AG04450 (cell line): ENCODE measurements at regions not wholly inside any gene's neighbourhood (a gene's known extent, or its start where the extent isn't known, plus 50 kb on each side); places are given as distances from the start of the nearest gene placed in this dataset.

Experiments
- CTCF ChIA-PET: fragments of 300-600, 350-600 bp; formaldehyde crosslinking; extraction: SDS; loops from one replicate; lab custom pipeline; 2022; ENCODE audit warnings: antibody characterized with exemption, inconsistent platforms; lab: Charles Lee
- POLR2A ChIA-PET: fragments of 350-600 bp; formaldehyde crosslinking; extraction: SDS; loops from one replicate; lab custom pipeline; 2021; ENCODE audit warnings: antibody characterized with exemption, inconsistent platforms; lab: Yijun Ruan, JAX
- DNase-seq: peaks from one replicate; pipeline ENCODE4 v3.0.0-alpha.2; 2011; ENCODE audit warnings: low read depth, low spot score
- H3K27ac ChIP-seq: one replicate; pipeline ENCODE4 v1.5.1; 2012; ENCODE audit warnings: low read depth, low read length, control low read depth
- H3K27me3 ChIP-seq: one replicate; pipeline ENCODE4 v1.6.0; 2012; ENCODE audit warnings: low read length; ENCODE audit not compliant: control insufficient read depth, insufficient read depth
- H3K4me3 ChIP-seq: 2 replicates; pipeline ENCODE4 v1.5.1; 2011; ENCODE audit warnings: mild to moderate bottlenecking, low read depth, low read length, control low read depth
- H3K9me3 ChIP-seq: 2 replicates; pipeline ENCODE4 v1.5.1; 2012; ENCODE audit warnings: low read length; ENCODE audit not compliant: control insufficient read depth, insufficient read depth
- TF ChIP-seq, protein P1 (sequence below): IDR thresholded peaks from 2 replicates; pipeline ENCODE4 v1.5.1; 2011; ENCODE audit warnings: low read depth, low read length, control low read depth, inconsistent platforms

DNA sequence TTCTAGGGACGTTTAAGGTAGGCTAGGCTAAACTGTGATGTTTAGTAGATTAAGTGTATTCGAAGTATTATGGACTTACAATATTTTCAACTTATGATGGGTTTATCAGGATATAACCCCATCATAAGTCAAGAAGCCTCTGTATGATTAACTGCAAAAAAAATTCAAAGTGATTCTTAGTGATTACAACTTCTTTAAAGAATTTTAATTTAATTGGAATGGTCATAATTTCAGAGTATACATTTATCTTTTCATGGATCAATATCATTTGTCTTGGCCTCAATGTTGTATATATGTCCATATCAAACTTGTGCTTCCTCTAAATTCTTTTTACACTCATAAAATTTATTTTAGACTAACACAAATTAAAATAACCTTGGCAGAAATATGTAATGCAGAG is 183.3 kb upstream of the LRP1B start:
- CTCF ChIA-PET = no interaction called here

DNA sequence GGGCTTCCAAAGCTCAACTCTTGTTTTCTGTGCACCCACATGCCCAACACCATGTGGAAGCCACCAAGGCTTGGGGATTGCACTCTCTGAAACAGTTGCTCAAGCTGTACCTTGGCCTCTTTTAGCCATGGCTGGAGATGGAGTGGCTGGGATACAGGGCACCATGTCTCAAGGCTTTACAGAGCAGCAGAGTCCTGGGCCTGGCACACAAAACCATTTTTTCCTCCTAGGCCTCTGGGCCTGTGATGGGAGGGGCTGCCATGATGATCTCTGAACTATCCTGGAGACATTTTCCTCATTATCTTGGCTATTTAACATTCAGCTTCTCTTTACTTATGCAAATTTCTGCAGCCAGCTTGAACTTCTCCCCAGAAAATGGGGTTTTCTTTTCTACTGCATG is 179.7 kb upstream of the LRP1B start:
- ChIA-PET CTCF (no interaction called here), POLR2A (no interaction called here)
- Histone ChIP-seq H3K9me3 (peaks cover 7% of the 10 kb centered on the region; the same call in 1 of the 2 replicates), H3K27ac (no peak overlapping the region), H3K27me3 (no peaks in the 10 kb centered on the region), H3K4me3 (no peak overlapping the region)
- DNase-seq = no peak
- TF ChIP-seq, protein P1, sequence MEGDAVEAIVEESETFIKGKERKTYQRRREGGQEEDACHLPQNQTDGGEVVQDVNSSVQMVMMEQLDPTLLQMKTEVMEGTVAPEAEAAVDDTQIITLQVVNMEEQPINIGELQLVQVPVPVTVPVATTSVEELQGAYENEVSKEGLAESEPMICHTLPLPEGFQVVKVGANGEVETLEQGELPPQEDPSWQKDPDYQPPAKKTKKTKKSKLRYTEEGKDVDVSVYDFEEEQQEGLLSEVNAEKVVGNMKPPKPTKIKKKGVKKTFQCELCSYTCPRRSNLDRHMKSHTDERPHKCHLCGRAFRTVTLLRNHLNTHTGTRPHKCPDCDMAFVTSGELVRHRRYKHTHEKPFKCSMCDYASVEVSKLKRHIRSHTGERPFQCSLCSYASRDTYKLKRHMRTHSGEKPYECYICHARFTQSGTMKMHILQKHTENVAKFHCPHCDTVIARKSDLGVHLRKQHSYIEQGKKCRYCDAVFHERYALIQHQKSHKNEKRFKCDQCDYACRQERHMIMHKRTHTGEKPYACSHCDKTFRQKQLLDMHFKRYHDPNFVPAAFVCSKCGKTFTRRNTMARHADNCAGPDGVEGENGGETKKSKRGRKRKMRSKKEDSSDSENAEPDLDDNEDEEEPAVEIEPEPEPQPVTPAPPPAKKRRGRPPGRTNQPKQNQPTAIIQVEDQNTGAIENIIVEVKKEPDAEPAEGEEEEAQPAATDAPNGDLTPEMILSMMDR = no peak

More for the DNA sequence above, 183.3 kb upstream of the LRP1B start:
- POLR2A ChIA-PET = no interaction called here
- Histone ChIP-seq H3K27me3 (no peaks in the 10 kb centered on the region), H3K4me3 (no peak overlapping the region), H3K9me3 (peaks cover 7% of the 10 kb centered on the region; the same call in 1 of the 2 replicates), H3K27ac (no peak overlapping the region)
- TF ChIP-seq, protein P1 = no peak
- DNase-seq = no peak

DNA sequence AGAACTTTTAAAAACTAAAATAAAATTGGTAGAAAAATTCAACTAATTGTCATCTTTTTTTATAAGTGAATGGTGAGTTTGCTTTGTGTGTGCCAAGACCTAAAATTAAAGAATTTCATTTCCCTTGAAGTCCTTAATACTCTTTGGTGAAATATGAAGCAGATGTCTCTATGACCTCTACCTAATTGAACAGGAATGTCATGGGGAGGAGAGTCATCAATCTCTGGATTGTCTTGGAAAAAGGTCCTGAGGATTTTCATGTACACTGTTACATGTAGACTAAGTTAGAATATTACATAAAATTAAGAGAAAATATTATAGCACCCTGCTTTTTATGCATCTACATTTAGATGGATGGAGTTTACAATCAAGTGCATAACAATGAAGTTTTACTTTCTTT is 177.9 kb upstream of the LRP1B start:
- peaks cover 7% of the 10 kb centered on the region; the same call in 1 of the 2 replicates for H3K9me3 ChIP-seq
- no peak overlapping the region for H3K4me3 ChIP-seq
- POLR2A ChIA-PET = no interaction called here
- CTCF ChIA-PET = interaction anchor here (0.7 kb wide), 1 partner anchor 287 kb away, joined by 3 read pairs; no protein-coding TSS in a partner anchor
- TF ChIP-seq, protein P1 = no peak
- H3K27me3 ChIP-seq = no peaks in the 10 kb centered on the region
- H3K27ac ChIP-seq = no peak overlapping the region
- DNase-seq = no peak

DNA sequence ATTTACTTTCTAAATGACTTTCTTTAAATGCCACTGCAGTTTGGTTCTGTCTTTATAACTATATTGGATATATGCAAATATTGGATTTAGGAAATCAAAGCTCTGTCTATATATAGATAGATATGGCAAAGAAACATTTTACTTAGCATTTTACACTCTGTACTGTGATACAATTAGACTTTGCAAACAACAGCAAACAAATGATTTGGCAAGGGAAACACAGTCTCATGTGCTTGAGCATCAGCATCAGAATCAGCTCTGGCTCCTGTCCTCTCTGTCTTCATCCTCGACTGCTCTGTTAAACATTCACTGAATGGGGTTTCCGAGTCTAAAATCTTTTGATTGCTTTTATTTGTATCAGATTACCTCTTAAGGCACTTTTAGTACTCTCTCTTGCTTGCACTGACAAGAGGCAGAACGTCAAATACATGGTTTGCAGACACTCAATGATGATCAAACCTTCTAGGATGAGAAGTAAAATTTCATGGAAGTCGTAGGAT is 176.8 kb upstream of the LRP1B start:
- TF ChIP-seq, protein P1 = no peak
- ChIA-PET POLR2A (no interaction called here), CTCF (no interaction called here)
- Histone ChIP-seq H3K27ac (no peak overlapping the region), H3K9me3 (peaks cover 7% of the 10 kb centered on the region; the same call in 1 of the 2 replicates), H3K27me3 (no peaks in the 10 kb centered on the region), H3K4me3 (no peak overlapping the region)
- DNase-seq = no peak

DNA sequence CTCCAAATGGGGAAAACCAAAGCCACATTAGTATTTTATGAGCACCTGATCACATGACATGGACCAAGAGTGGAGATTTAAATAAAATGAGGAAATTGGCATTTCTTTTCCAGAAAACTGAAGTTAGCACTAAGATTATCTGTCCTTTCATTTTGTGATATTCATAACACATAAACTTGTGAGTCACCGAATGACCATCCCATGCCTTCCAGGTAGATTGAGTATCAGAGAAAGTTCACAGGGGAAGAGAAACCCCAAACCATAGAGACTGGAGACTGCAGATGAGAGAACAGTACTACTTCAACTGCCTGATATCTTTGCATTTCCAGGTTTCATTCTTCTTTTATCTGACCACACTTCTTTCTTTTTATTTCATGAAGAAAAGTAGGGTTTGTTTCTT is 176.3 kb upstream of the LRP1B start:
- no peak overlapping the region for H3K4me3 ChIP-seq
- H3K9me3 ChIP-seq = peaks cover 7% of the 10 kb centered on the region; the same call in 1 of the 2 replicates
- no peak overlapping the region for H3K27ac ChIP-seq
- TF ChIP-seq, protein P1 = no peak
- no peaks in the 10 kb centered on the region for H3K27me3 ChIP-seq
- POLR2A ChIA-PET = no interaction called here
- no peak for DNase-seq
- CTCF ChIA-PET = no interaction called here
